ENCODE measurements at regions not wholly inside any gene's neighbourhood (a gene's known extent, or its start where the extent isn't known, plus 50 kb on each side); places are given as distances from the start of the nearest gene placed in this dataset.

- no peak overlapping the region for H3K9ac ChIP-seq
- H3K4me3 Mint-ChIP-seq = no peak overlapping the region
- H2AFZ ChIP-seq (replicated peaks) = no peak overlapping the region
- H3K36me3 Mint-ChIP-seq = no peaks in the 10 kb centered on the region
- H3K27ac Mint-ChIP-seq = peak overlapping the region; percentile 53
- DNase-seq (ENCODE audit: low spot score) = peak; percentile 31
- H3F3A ChIP-seq (ENCODE audit: low read depth) = peaks cover 13% of the 10 kb centered on the region
- no peaks in the 10 kb centered on the region for H3K27me3 ChIP-seq
- H3K9me3 Mint-ChIP-seq = peaks cover 4% of the 10 kb centered on the region
- peak overlapping the region; percentile 34 for H3K27ac ChIP-seq
- peaks cover 16% of the 10 kb centered on the region for H3K4me1 Mint-ChIP-seq
- TF ChIP-seq EZH2phosphoT487 (IDR thresholded peaks at IDR 0.05) (no peak), EZH2 (IDR thresholded peaks at IDR 0.05) (no peak), CTCF (IDR thresholded peaks at IDR 0.05) (no peak)
- peak overlapping the region; percentile 52 for H3K4me2 ChIP-seq
- no peaks in the 10 kb centered on the region for H4K20me1 ChIP-seq (ENCODE audit: low read depth)
- H3K9me3 ChIP-seq (ENCODE audit: low read depth) = no peaks in the 10 kb centered on the region
- peaks cover 9% of the 10 kb centered on the region for H3K27me3 Mint-ChIP-seq (ENCODE audit: insufficient read depth, low read depth)
- H3K36me3 ChIP-seq = no peaks in the 10 kb centered on the region
- H3K79me2 ChIP-seq (ENCODE audit: low read depth) = no peaks in the 10 kb centered on the region
- no peak overlapping the region for H3K4me3 ChIP-seq
- H3K4me1 ChIP-seq = peaks cover 18% of the 10 kb centered on the region
Observed at GRCh38 chr6:5855787-5856470, 150.8 kb downstream of the NRN1 start.

GRCh38 chr6:5854899-5855298 lies 151.8 kb downstream of the NRN1 start:
- H3K36me3 Mint-ChIP-seq = no peaks in the 10 kb centered on the region
- H3K4me1 ChIP-seq = peaks cover 26% of the 10 kb centered on the region
- no peak for TF ChIP-seq EZH2phosphoT487 (IDR thresholded peaks at IDR 0.05)
- TF ChIP-seq EZH2 (IDR thresholded peaks at IDR 0.05) = no peak
- no peak for TF ChIP-seq CTCF (IDR thresholded peaks at IDR 0.05)

GRCh38 chr6:5851261-5851757 lies 155.4 kb downstream of the NRN1 start:
- no peaks in the 10 kb centered on the region for H3K9me3 ChIP-seq (ENCODE audit: low read depth)
- peaks cover 21% of the 10 kb centered on the region for H3K27me3 Mint-ChIP-seq (ENCODE audit: insufficient read depth, low read depth)
- H3K4me3 Mint-ChIP-seq = peak overlapping the region; percentile 85
- peaks cover 37% of the 10 kb centered on the region for H3K4me1 ChIP-seq
- H3K4me3 ChIP-seq = peak overlapping the region; percentile 50
- H3K4me1 Mint-ChIP-seq = peaks cover 27% of the 10 kb centered on the region
- peak overlapping the region; percentile 72 for H2AFZ ChIP-seq (replicated peaks)
- TF ChIP-seq EZH2phosphoT487 (IDR thresholded peaks at IDR 0.05) (no peak), CTCF (IDR thresholded peaks at IDR 0.05) (no peak), EZH2 (IDR thresholded peaks at IDR 0.05) (no peak)
- no peak overlapping the region for H3K9ac ChIP-seq
- H4K20me1 ChIP-seq (ENCODE audit: low read depth) = no peaks in the 10 kb centered on the region
- H3K36me3 ChIP-seq = no peaks in the 10 kb centered on the region
- H3K79me2 ChIP-seq (ENCODE audit: low read depth) = no peaks in the 10 kb centered on the region
- H3K27ac Mint-ChIP-seq = no peak overlapping the region
- H3K27me3 ChIP-seq = no peaks in the 10 kb centered on the region
- H3F3A ChIP-seq (ENCODE audit: low read depth) = peaks cover 28% of the 10 kb centered on the region
- H3K27ac ChIP-seq = peak overlapping the region; percentile 98
- H3K9me3 Mint-ChIP-seq = no peaks in the 10 kb centered on the region
- peak overlapping the region; percentile 87 for H3K4me2 ChIP-seq
- no peaks in the 10 kb centered on the region for H3K36me3 Mint-ChIP-seq
- DNase-seq (ENCODE audit: low spot score) = peak; percentile 87

More at GRCh38 chr6:5854899-5855298, 151.8 kb downstream of the NRN1 start:
- peaks cover 14% of the 10 kb centered on the region for H3K27me3 Mint-ChIP-seq (ENCODE audit: insufficient read depth, low read depth)
- Histone ChIP-seq H3F3A (ENCODE audit: low read depth) (peaks cover 23% of the 10 kb centered on the region), H2AFZ (replicated peaks) (no peak overlapping the region), H3K36me3 (no peaks in the 10 kb centered on the region), H3K9me3 (ENCODE audit: low read depth) (no peaks in the 10 kb centered on the region), H3K79me2 (ENCODE audit: low read depth) (no peaks in the 10 kb centered on the region), H3K27me3 (no peaks in the 10 kb centered on the region), H3K9ac (no peak overlapping the region), H3K27ac (no peak overlapping the region), H4K20me1 (ENCODE audit: low read depth) (no peaks in the 10 kb centered on the region), H3K4me3 (no peak overlapping the region), H3K4me2 (no peak overlapping the region)
- H3K9me3 Mint-ChIP-seq = peaks cover 4% of the 10 kb centered on the region
- no peak overlapping the region for H3K27ac Mint-ChIP-seq
- H3K4me1 Mint-ChIP-seq = peaks cover 24% of the 10 kb centered on the region
- no peak for DNase-seq (ENCODE audit: low spot score)
- no peak overlapping the region for H3K4me3 Mint-ChIP-seq

Measured in neural progenitor cell (in vitro differentiated cells).